K562 (cell line): ENCODE measurements at regions not wholly inside any gene's neighbourhood (a gene's known extent, or its start where the extent isn't known, plus 50 kb on each side); places are given as distances from the start of the nearest gene placed in this dataset.

Source experiments
- ATAC-seq: fragments of 200-7000 bp; cut with Tn5 transposase; 3 replicates; pipeline ENCODE4 v1.9.1; 2020; ENCODE audit warnings: moderate library complexity
- BruUV-seq: library from RNA; stranded (reverse); fragments of 400-500 nt; replicated peaks from 2 replicates; lab custom pipeline; 2021; lab: Mats Ljungman, UMichigan
- CTCF ChIA-PET: fragments of 300-600 bp; formaldehyde crosslinking; extraction: SDS; loops from one replicate; lab custom pipeline; 2021; ENCODE audit warnings: low intra/inter-chr PET ratio; lab: Yijun Ruan, JAX
- POLR2A ChIA-PET: fragments of 300-600, 350-650 bp; sonication (Branson Sonifier 250); formaldehyde crosslinking; extraction: SDS; loops from one replicate; lab custom pipeline; 2021; ENCODE audit warnings: antibody characterized with exemption, inconsistent platforms; lab: Yijun Ruan, JAX
- DNase-seq, 4 experiments: peaks; one replicate each; pipeline versions ENCODE4 v3.0.0 to v3.0.0-alpha.2; 2011 to 2018; ENCODE audit warnings: low spot score in 3 of 4, mixed read lengths in 3 of 4; ENCODE audit errors: extremely low read depth in 1 of 4
- FAIRE-seq: peaks from 2 replicates; lab custom pipeline; 2011; peaks lifted over from hg19 to GRCh38; lab: Jason Lieb, UNC
- H2AFZ ChIP-seq: 2 replicates; pipeline ENCODE4 v1.6.0; 2011; ENCODE audit warnings: low read depth, low read length, control low read depth, inconsistent platforms
- H3K27ac ChIP-seq: fragments of 200-600 bp; 3 replicates; pipeline ENCODE4 v1.8.0; 2011; ENCODE audit warnings: low read depth, mild to moderate bottlenecking, control low read depth, inconsistent platforms, low read length, moderate library complexity, mixed read lengths; ENCODE audit errors: extremely low read depth
- H3K27me3 ChIP-seq, 2 experiments: fragments of 300-600 bp in 1 of 2; 2 replicates in 1 of 2; 3 replicates in 1 of 2; pipeline versions ENCODE4 v1.6.0 to v1.8.0; 2011; ENCODE audit warnings: inconsistent platforms in 2 of 2, low read length in 2 of 2, mild to moderate bottlenecking in 1 of 2, mixed read lengths in 1 of 2, moderate library complexity in 1 of 2; ENCODE audit not compliant: control insufficient read depth in 2 of 2, insufficient read depth in 2 of 2
- H3K36me3 ChIP-seq: fragments of 300-600 bp; 3 replicates; pipeline ENCODE4 v1.8.0; 2011; ENCODE audit warnings: mild to moderate bottlenecking, low read length, inconsistent platforms; ENCODE audit not compliant: control insufficient read depth, insufficient read depth
- H3K4me1 ChIP-seq, 2 experiments: fragments of 200-600 bp in 1 of 2; replicated peaks in 1 of 2; 2 replicates in 1 of 2; 3 replicates in 1 of 2; pipeline versions ENCODE4 v1.5.1 to v1.8.0; 2011; ENCODE audit warnings: inconsistent platforms in 2 of 2, low read length in 2 of 2, mild to moderate bottlenecking in 1 of 2, mixed read lengths in 1 of 2, moderate library complexity in 1 of 2; ENCODE audit not compliant: control insufficient read depth in 2 of 2, insufficient read depth in 2 of 2
- H3K4me2 ChIP-seq: 2 replicates; pipeline ENCODE4 v1.6.1; 2011; ENCODE audit warnings: low read length, control low read depth, inconsistent platforms, mixed read lengths; ENCODE audit not compliant: insufficient read depth
- H3K4me3 ChIP-seq: fragments of 200-600 bp; sonication (generic), shearing (Covaris generic); 2 replicates; pipeline ENCODE4 v1.5.1; 2016; ENCODE audit warnings: control low read depth, inconsistent platforms
- H3K79me2 ChIP-seq: fragments of 200-600 bp; 3 replicates; pipeline ENCODE4 v1.8.0; 2011; ENCODE audit warnings: low read length, inconsistent platforms; ENCODE audit not compliant: control insufficient read depth, insufficient read depth
- H3K9ac ChIP-seq, 2 experiments: 2 replicates each; pipeline versions ENCODE4 v1.6.0 to v1.6.1; 2011; ENCODE audit warnings: low read depth in 2 of 2, low read length in 2 of 2, control low read depth in 1 of 2, inconsistent platforms in 1 of 2, mild to moderate bottlenecking in 1 of 2, mixed read lengths in 1 of 2; ENCODE audit not compliant: insufficient read depth in 1 of 2
- H3K9me1 ChIP-seq: one replicate; pipeline ENCODE4 v1.6.0; 2011; ENCODE audit warnings: inconsistent platforms, mild to moderate bottlenecking, low read length, moderate library complexity; ENCODE audit not compliant: control insufficient read depth, insufficient read depth
- H3K9me3 ChIP-seq: replicated peaks from 2 replicates; pipeline ENCODE4 v1.5.1; 2011; ENCODE audit warnings: low read depth, low read length, inconsistent platforms; ENCODE audit not compliant: control insufficient read depth, insufficient read depth
- H4K20me1 ChIP-seq: replicated peaks from 2 replicates; pipeline ENCODE4 v1.6.1; 2011; ENCODE audit warnings: low read length, inconsistent platforms, mixed read lengths; ENCODE audit not compliant: control insufficient read depth, insufficient read depth
- ASH1L ChIP-seq: fragments of 450-650 bp; IDR thresholded peaks from 2 replicates; pipeline ENCODE4 v1.6.1; 2018; ENCODE audit warnings: borderline replicate concordance, mild to moderate bottlenecking, low read depth; ENCODE audit not compliant: partially characterized antibody
- ETV1 ChIP-seq: fragments of 450-650 bp; conservative IDR thresholded peaks from 2 replicates; pipeline ENCODE4 v1.6.1; 2016; ENCODE audit warnings: missing genetic modification characterization, control low read depth, low read depth, missing compliant biosample characterization
- ETV6 ChIP-seq, 3 experiments: fragments of 150-350 bp in 1 of 3; sonication (generic) in 1 of 3; formaldehyde crosslinking in 1 of 3; IDR thresholded peaks; 2 replicates each; pipeline versions ENCODE4 v1.6.1 to v1.8.0; 2014 to 2022; ENCODE audit warnings: borderline replicate concordance in 2 of 3, low read depth in 2 of 3, antibody characterized with exemption in 1 of 3, low read length in 1 of 3, mild to moderate bottlenecking in 1 of 3, missing genetic modification reagents in 1 of 3
- OTX1 ChIP-seq: fragments of 450-650 bp; formaldehyde crosslinking; IDR thresholded peaks from 2 replicates; pipeline ENCODE4 v1.4.0; 2022; ENCODE audit warnings: mild to moderate bottlenecking
- TCF7 ChIP-seq: sonication (generic); IDR thresholded peaks from 2 replicates; pipeline ENCODE4 v1.6.1; 2016; ENCODE audit warnings: antibody characterized with exemption, borderline replicate concordance
- ZNF717 ChIP-seq: fragments of 250-450 bp; sonication (Bioruptor Pico); IDR thresholded peaks from 2 replicates; pipeline ENCODE4 v1.5.0; 2021
- WGBS: fragments of 100-300 bp; shearing (Covaris generic); methylation state at CpG from one replicate; pipeline ENCODE4 v1.1.6; 2016; ENCODE audit warnings: low coverage, mixed read lengths; ENCODE audit not compliant: insufficient coverage; ENCODE audit errors: missing lambda C conversion rate; 5-methylcytosine and 5-hydroxymethylcytosine counted together
- in situ Hi-C: fragments of 300-500 bp; cut with MboI; formaldehyde crosslinking; loops from 4 replicates; pipeline ENCODE4 v1.15.0; 2018; ENCODE audit warnings: inconsistent platforms, mixed read lengths
- intact Hi-C: fragments of 100-400 bp; cut with micrococcal nuclease; formaldehyde crosslinking; loops from 2 replicates; pipeline ENCODE4 v1.14.2; 2022
- TF ChIP-seq, protein P1 (sequence below), 2 experiments: IDR thresholded peaks in 1 of 2; conservative IDR thresholded peaks in 1 of 2; 2 replicates each; pipeline ENCODE4 v1.6.1; 2016; ENCODE audit warnings: low read depth in 2 of 2, mild to moderate bottlenecking in 1 of 2, missing compliant biosample characterization in 1 of 2, missing genetic modification characterization in 1 of 2, moderate library complexity in 1 of 2
- TF ChIP-seq, protein P2 (sequence below): fragments of 250-450 bp; sonication (Bioruptor Pico); IDR thresholded peaks from 2 replicates; pipeline ENCODE4 v1.8.0; 2022; ENCODE audit warnings: inconsistent platforms
- TF ChIP-seq, protein P3 (sequence below): fragments of 450-650 bp; IDR thresholded peaks from 2 replicates; pipeline ENCODE4 v1.6.1; 2017; ENCODE audit warnings: antibody characterized with exemption

DNA sequence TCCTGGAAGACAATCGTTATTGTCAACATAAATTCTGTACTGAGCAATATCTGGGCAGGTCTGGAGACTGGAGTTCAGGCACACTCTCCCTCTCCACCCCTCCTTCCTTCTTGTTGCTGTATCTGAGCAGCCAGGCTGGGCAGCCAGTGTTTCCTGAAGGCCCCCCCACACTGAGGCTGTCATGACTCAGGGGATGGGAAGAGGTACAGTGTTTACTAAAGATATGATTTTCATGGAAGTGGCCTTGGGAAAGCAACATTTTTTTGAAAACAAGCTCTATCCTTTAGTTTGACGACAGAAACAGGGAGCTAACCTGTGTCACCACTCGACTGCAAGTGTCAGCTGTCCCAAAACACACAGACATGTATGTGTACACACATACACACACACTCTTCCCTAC, 1485.4 kb upstream of the TMEM132C start (continued):
- TF ChIP-seq, protein P1, sequence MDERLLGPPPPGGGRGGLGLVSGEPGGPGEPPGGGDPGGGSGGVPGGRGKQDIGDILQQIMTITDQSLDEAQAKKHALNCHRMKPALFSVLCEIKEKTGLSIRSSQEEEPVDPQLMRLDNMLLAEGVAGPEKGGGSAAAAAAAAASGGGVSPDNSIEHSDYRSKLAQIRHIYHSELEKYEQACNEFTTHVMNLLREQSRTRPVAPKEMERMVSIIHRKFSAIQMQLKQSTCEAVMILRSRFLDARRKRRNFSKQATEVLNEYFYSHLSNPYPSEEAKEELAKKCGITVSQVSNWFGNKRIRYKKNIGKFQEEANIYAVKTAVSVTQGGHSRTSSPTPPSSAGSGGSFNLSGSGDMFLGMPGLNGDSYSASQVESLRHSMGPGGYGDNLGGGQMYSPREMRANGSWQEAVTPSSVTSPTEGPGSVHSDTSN (CRISPR knock-in tag; IDR thresholded peaks at IDR 0.05; ENCODE audit: low read depth), result no peak
- TF ChIP-seq, protein P1 (tag; conservative IDR thresholded peaks at IDR 0.05; ENCODE audit: low read depth), result peak; percentile 54; the same call in 1 of the 2 replicates

DNA sequence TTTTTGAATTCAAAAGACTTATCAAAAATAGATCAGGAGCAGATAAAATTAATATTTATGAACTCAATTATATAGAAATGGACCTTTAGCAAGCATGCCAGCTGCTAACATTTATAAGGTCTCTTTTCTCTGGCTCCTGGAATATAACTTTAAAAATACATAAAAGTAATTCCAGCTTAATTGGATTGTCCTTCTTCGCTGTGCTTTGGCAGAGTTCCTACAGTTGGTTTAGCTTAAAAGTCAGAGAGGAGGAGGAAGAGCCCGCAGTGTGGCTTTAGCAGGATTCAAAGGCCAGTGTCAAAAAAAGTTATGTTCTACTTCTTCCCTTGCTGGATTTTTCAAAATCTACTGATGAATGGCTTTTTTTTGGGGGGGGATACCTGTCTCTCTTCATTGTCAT, 1484.9 kb upstream of the TMEM132C start:
- no peak for DNase-seq
- BruUV-seq, result no TSS peak
- TF ChIP-seq ETV6 (IDR thresholded peaks at IDR 0.05; ENCODE audit: borderline replicate concordance in 1 of 2, low read depth in 2 of 2, low read length in 1 of 2), result no peak
- TF ChIP-seq ETV6 (CRISPR knock-in tag; IDR thresholded peaks at IDR 0.05; ENCODE audit: borderline replicate concordance), result no peak
- TF ChIP-seq, protein P2, sequence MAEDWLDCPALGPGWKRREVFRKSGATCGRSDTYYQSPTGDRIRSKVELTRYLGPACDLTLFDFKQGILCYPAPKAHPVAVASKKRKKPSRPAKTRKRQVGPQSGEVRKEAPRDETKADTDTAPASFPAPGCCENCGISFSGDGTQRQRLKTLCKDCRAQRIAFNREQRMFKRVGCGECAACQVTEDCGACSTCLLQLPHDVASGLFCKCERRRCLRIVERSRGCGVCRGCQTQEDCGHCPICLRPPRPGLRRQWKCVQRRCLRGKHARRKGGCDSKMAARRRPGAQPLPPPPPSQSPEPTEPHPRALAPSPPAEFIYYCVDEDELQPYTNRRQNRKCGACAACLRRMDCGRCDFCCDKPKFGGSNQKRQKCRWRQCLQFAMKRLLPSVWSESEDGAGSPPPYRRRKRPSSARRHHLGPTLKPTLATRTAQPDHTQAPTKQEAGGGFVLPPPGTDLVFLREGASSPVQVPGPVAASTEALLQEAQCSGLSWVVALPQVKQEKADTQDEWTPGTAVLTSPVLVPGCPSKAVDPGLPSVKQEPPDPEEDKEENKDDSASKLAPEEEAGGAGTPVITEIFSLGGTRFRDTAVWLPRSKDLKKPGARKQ (CRISPR knock-in tag), result no peak
- no peak for TF ChIP-seq ETV1 (tag)
- no peak for TF ChIP-seq ZNF717 (CRISPR knock-in tag)
- TF ChIP-seq, protein P3, sequence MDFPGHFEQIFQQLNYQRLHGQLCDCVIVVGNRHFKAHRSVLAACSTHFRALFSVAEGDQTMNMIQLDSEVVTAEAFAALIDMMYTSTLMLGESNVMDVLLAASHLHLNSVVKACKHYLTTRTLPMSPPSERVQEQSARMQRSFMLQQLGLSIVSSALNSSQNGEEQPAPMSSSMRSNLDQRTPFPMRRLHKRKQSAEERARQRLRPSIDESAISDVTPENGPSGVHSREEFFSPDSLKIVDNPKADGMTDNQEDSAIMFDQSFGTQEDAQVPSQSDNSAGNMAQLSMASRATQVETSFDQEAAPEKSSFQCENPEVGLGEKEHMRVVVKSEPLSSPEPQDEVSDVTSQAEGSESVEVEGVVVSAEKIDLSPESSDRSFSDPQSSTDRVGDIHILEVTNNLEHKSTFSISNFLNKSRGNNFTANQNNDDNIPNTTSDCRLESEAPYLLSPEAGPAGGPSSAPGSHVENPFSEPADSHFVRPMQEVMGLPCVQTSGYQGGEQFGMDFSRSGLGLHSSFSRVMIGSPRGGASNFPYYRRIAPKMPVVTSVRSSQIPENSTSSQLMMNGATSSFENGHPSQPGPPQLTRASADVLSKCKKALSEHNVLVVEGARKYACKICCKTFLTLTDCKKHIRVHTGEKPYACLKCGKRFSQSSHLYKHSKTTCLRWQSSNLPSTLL, result no peak
- TF ChIP-seq OTX1 (CRISPR knock-in tag), result no peak
- no peak for TF ChIP-seq ASH1L
- TF ChIP-seq TCF7, result no peak
- Histone ChIP-seq H3K27ac (no peak overlapping the region), H3K9me3 (no peaks in the 10 kb centered on the region), H3K4me3 (no peak overlapping the region), H3K9ac (no peak overlapping the region), H3K79me2 (no peaks in the 10 kb centered on the region), H4K20me1 (no peaks in the 10 kb centered on the region), H3K4me2 (no peak overlapping the region), H2AFZ (no peak overlapping the region), H3K9me1 (no peaks in the 10 kb centered on the region), H3K36me3 (no peaks in the 10 kb centered on the region), H3K27me3 (no peaks in the 10 kb centered on the region; a peak in 2 of 5 replicates), H3K4me1 (no peaks in the 10 kb centered on the region; a peak in 1 of 5 replicates)
- in situ Hi-C loops (no loop called here), intact Hi-C loops (no loop called here)
- no peak for FAIRE-seq
- ChIA-PET CTCF (no interaction called here), POLR2A (interaction anchor here (0.7 kb wide), 1 partner anchor 115 kb away, joined by 3 read pairs; no protein-coding TSS in a partner anchor)
- WGBS, result 6% methylated on average over 2 of the region's 2 CpGs
- ATAC-seq, result no peak
